EH (cell line): ENCODE measurements at regions not wholly inside any gene's neighbourhood (a gene's known extent, or its start where the extent isn't known, plus 50 kb on each side); places are given as distances from the start of the nearest gene placed in this dataset.

Experiments
- DNase-seq: peaks from one replicate; pipeline ENCODE4 v3.0.0-alpha.2; 2015; ENCODE audit warnings: low read depth

DNA sequence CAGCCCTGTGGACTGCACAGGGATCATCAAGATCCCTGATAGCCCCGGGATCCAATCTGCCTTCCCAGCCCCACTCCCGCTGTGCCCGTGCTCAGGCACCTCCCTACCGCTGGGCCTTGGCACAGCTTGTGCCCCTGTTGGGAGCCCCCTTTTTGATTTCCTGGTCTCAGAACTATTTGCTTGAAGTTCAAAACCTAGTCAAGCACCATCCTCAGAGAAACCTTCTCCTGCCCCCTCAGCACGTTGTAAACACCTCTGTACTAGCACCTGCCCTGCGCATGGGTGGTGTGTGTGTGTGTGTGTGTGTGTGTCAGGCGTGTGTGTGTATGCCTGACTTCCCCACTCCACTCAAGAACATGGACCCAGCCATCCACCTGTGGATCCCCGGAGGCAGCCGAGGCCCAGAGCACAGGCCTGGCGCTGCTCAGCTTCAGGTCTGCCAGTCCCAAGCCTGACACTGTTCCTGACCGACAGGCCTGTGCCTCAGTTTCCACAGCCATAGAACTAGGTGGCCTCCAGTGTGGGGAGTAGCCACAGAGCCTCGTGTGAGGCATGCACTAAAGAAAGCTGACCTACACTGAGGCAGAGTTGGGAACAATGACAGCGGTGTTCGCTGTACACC lies 65.5 kb downstream of the ADRA2C start:
- DNase-seq, result no peak

DNA sequence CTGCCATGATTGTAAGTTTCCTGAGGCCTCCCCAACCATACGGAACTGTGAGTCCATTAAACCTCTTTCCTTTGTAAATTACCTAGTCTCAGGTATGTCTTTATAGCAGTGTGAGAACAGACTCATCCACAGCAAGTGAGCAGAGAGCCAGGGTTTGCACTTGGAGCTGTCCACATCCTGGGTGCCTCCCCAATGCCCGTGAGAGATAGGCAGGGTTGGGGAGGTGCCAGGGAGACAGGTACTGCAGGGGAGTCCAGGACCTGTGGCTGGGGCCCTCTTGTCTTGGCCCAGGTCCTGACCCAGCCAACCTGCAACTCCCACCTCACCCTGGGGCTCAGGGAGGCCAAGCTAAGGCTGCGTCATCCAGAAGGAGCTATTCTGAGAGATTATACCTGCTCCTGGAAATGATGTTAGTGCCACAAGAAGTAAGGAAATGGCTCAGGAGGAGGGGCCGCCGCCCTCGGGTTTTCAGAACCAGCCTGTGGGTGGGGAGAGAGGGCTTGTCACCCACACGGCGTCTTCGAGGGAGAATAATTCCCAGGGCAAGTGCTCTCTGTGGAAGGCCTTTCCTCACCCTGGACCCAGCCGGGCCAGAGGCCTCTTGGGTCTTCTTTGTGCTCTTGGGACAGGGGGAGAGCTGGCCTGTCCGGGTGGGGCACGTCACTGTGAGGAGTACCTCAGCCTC lies 66.5 kb downstream of the ADRA2C start:
- no peak for DNase-seq

- DNase-seq, result no peak
Measured at GRCh38 chr4:3833326-3833989, 67.3 kb downstream of the ADRA2C start.

GRCh38 chr4:3834186-3834662 lies 68.0 kb downstream of the ADRA2C start:
- no peak for DNase-seq

GRCh38 chr4:3834663-3835521 lies 68.7 kb downstream of the ADRA2C start:
- DNase-seq, result no peak

- DNase-seq, result no peak
Measured at GRCh38 chr4:3835527-3836405, 69.6 kb downstream of the ADRA2C start.

DNA sequence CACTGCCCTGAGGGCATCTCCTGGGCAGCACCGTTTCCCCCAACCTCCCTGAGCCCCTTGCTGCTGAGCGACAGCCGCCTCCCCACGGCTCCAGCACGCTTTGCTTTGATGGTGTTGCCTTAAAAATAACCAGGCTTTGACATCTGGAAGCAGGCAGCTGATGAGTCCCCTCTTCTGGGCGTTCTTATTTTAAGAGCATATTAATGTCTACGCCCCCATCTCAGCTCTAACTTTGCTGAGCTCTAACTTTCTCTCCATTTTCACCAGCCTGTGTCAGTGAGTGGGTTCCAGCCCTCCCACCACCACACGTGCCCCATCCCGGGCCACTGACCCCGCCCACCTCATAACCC lies 70.2 kb downstream of the ADRA2C start:
- no peak for DNase-seq

- no peak for DNase-seq
Measured at GRCh38 chr4:3836756-3837601, 70.8 kb downstream of the ADRA2C start.

GRCh38 chr4:3838437-3839380 lies 72.5 kb downstream of the ADRA2C start:
- no peak for DNase-seq

- DNase-seq, result no peak
Measured at GRCh38 chr4:3845094-3845743, 79.0 kb downstream of the ADRA2C start.

DNA sequence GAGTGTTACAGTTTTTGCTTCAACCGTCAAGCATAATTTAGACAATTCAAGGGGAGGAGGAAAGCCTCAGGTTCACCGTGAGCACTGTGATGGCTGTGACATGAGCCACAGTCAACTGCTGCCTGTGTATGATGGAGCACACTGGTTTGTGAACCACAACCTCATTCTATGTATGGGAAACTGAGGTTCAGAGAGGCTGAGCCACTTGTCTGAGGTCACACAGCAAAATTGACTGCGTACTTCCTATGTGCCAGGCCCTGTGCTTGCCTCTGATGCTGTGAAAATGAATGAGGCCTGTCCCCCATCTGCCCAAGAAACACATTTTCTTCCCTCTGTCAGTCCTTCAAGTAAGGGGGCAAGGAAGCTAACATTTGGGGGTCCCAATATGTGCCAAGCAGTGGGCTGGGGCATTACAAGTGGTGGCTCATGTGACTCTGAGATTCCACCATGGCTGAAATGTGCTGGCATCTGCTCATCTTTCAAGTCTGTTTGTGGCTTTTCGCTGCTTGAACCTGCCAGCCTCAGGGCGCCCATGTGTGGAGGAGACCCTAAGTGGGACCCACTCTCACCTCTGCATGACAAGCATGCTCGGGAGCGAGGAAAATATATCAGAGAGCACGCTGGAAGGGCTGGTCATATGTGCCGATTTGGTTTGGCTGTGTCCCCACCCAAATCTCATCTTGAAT lies 79.7 kb downstream of the ADRA2C start:
- no peak for DNase-seq

- no peak for DNase-seq
Measured at GRCh38 chr4:3847211-3847940, 81.2 kb downstream of the ADRA2C start.

DNA sequence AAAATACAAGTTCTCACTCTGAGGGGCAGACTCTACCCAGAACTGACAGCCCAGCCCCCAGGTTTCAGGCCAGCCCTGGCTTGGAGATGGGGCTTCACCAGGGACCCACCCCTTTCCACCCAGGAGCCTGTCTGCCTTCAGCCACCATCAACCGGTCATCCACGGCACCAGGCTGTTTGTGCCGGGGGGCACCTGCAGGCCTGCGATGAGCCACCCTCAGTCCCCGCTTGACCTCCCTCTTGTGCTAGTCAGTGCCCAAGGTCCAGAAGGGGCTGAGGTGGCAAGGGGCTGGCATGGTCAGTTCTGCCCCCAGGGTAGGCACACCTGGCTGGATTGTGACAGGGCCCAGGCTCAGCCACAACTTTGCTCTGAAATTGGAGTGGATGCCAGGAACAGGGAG lies 82.1 kb downstream of the ADRA2C start:
- DNase-seq, result no peak

DNA sequence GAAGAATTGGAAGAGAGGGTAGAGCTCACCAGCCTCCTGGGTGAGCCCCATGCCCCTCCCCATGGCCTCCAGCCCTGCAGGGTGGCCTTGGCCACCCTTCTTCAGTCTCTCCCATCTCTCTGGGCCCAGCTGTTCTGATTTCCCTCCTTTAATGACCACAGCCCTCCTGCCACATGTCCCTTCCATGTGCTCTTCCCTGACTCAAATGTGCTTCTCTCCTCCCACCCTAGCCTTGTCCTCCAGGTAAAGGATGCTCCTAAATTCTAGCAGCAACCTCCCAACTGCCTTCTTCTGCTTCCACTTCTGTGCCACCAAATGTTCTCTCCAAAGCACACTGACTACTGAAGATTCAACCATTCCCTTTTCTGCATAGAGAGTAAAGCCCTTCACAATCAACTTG lies 83.0 kb downstream of the ADRA2C start:
- no peak for DNase-seq

DNA sequence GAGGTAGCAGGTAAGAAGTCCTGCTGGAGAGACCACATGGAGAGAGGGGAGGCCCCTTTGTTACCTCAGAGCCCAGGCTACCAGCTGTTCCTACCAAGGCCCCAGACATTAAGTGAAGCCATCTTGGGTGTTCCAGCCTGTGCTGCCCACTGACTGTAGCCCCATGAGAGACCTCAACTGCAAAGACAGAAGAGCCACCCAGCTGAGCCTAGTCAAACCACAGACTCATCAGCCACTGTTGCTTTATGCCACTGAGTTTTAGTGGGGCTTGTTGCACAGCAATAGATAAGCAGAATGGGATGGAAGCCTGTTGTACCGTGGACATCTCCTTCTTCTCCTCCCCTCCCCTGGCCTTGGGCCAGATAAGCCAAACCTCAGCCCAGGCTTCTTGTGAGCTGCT lies 83.9 kb downstream of the ADRA2C start:
- no peak for DNase-seq

DNA sequence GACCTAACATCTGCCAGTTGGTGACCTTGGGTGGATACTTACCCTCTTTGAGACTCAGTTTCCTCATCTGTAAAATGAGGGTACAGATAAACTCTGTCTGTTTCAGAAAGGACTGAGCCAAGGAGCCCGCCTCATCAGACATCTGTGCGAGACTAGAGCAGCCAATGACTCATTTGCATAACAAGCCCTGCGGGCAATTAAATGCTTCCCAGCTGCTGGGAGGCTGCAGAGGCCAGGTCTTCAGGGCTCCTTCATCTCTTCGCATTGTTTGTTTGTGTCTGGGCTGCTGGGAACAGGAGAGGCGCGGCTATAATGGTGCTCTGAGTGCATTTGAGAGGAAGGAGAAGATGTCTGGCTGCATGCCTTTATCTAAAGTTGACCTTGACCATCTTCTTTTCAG lies 85.0 kb downstream of the ADRA2C start:
- peak; percentile 80 for DNase-seq

DNA sequence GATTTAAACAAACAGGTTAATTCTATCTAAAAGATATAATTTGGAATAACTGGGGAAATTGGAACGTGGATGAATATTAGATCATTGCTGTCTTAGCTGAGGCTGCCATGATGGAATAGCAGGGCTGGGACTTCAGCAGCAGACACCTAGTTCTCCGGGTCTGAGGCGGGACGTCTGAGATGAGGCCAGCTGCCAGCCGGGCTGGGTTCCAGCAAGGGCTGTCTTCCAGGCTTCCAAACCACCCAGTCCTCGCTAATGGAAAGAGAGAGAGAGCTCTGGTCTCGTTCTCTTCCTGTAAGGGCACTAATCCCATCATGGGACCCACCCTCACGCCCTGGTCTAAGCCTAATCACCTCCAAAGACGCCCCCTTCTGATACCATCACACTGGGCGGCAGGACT lies 85.7 kb downstream of the ADRA2C start:
- DNase-seq, result peak; percentile 5

DNA sequence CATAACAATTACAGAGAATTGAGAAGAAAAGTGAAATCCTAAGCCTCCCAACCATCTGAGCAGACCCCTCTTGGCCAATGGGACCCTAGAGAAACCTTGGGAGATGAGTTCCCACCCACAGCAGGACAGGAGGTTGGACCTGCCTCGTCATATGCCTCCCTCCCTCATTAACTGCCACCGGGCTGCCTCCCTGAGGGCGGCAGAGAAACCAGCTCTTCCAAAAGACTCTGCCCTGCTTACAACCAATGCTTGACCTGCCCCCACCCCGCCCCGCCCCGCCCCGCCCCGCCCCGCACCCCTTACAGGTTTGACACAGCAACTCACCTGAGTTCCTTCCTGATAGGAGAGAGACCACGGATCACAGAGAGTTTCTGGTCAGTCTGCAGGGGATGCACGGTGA lies 86.1 kb downstream of the ADRA2C start:
- DNase-seq, result no peak
